ENCODE measurements at regions not wholly inside any gene's neighbourhood (a gene's known extent, or its start where the extent isn't known, plus 50 kb on each side); places are given as distances from the start of the nearest gene placed in this dataset.

DNA sequence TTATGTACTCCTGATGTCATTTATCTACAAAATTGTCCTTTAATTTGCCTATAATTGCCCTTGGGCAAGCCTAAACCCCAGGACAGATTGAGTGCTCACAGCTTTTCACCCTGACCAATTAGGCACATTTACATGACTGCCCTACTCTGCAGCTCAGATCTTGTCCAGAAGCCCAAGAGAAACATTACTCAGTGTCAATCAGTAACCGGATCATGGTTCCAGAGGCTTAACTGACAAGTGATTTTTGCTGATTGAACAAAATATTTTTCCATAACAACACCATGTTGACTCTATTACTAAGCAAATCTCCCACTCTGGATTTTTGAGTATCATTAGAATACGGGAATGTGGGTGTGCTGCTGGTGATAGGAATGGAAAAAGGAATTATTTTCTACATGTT, 465.4 kb upstream of the TNP1 start:
- Histone ChIP-seq H3K9ac (ENCODE audit: low read length) (no peak overlapping the region), H3K27me3 (ENCODE audit: insufficient read depth, low read length) (no peaks in the 10 kb centered on the region), H4K20me1 (ENCODE audit: insufficient read depth, low read length) (no peaks in the 10 kb centered on the region), H3K9me3 (ENCODE audit: insufficient read depth, low read depth, low read length) (no peaks in the 10 kb centered on the region), H3K4me3 (ENCODE audit: insufficient read depth, low read depth, low read length) (no peak overlapping the region), H3K4me2 (ENCODE audit: low read length) (no peak overlapping the region), H3K79me2 (ENCODE audit: insufficient read depth, low read length) (no peaks in the 10 kb centered on the region), H3K27ac (ENCODE audit: low read depth, low read length) (no peak overlapping the region), H3K4me1 (ENCODE audit: insufficient read depth, low read length) (peaks cover 5% of the 10 kb centered on the region), H3K36me3 (ENCODE audit: insufficient read depth, low read length) (no peaks in the 10 kb centered on the region), H2AFZ (ENCODE audit: low read depth, low read length) (no peak overlapping the region)
- FAIRE-seq (no peak), DNase-seq (ENCODE audit: low read depth) (no peak)
- no peak overlapping the region for H3K27ac Mint-ChIP-seq (ENCODE audit: unreplicated experiment)
- peaks cover 2% of the 10 kb centered on the region for H3K9me3 Mint-ChIP-seq (ENCODE audit: unreplicated experiment)
- H3K4me1 Mint-ChIP-seq (ENCODE audit: low read depth, unreplicated experiment) = peaks cover 3% of the 10 kb centered on the region
- H3K4me3 Mint-ChIP-seq (ENCODE audit: unreplicated experiment) = no peak overlapping the region
- TF ChIP-seq, protein P1, sequence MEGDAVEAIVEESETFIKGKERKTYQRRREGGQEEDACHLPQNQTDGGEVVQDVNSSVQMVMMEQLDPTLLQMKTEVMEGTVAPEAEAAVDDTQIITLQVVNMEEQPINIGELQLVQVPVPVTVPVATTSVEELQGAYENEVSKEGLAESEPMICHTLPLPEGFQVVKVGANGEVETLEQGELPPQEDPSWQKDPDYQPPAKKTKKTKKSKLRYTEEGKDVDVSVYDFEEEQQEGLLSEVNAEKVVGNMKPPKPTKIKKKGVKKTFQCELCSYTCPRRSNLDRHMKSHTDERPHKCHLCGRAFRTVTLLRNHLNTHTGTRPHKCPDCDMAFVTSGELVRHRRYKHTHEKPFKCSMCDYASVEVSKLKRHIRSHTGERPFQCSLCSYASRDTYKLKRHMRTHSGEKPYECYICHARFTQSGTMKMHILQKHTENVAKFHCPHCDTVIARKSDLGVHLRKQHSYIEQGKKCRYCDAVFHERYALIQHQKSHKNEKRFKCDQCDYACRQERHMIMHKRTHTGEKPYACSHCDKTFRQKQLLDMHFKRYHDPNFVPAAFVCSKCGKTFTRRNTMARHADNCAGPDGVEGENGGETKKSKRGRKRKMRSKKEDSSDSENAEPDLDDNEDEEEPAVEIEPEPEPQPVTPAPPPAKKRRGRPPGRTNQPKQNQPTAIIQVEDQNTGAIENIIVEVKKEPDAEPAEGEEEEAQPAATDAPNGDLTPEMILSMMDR (IDR thresholded peaks at IDR 0.05; ENCODE audit: insufficient read depth, low read depth, low read length) = no peak
- TF ChIP-seq EZH2 (IDR thresholded peaks at IDR 0.05; ENCODE audit: insufficient read depth, low read length) = no peak
- peaks cover 6% of the 10 kb centered on the region for H3K36me3 Mint-ChIP-seq (ENCODE audit: low read depth, unreplicated experiment)
- no peaks in the 10 kb centered on the region for H3K27me3 Mint-ChIP-seq (ENCODE audit: low read depth, unreplicated experiment)

DNA sequence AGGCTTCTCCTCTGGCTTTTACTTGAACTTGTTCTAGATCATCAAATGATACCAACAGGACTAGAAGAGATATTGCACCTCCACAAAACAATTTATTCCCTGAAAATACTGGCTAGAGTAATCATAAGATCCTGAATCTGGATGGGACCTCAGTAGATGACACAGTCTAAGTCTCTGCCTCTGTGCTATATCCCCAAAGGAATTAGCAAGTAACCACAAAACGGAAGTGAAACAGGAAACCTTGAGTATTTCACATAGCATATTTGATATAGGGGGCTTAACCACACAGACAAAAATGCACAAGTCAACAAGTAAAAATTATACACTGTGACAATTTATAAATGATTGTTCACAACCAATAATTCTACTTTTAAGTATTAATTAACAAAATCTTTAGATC, 456.9 kb upstream of the TNP1 start:
- Histone ChIP-seq H3K27ac (ENCODE audit: low read depth, low read length) (no peak overlapping the region), H3K27me3 (ENCODE audit: insufficient read depth, low read length) (no peaks in the 10 kb centered on the region), H3K9me3 (ENCODE audit: insufficient read depth, low read depth, low read length) (peaks cover 5% of the 10 kb centered on the region), H3K9ac (ENCODE audit: low read length) (no peak overlapping the region), H3K4me3 (ENCODE audit: insufficient read depth, low read depth, low read length) (no peak overlapping the region), H3K4me1 (ENCODE audit: insufficient read depth, low read length) (peaks cover 4% of the 10 kb centered on the region), H2AFZ (ENCODE audit: low read depth, low read length) (no peak overlapping the region), H3K4me2 (ENCODE audit: low read length) (peak overlapping the region; percentile 16), H3K36me3 (ENCODE audit: insufficient read depth, low read length) (no peaks in the 10 kb centered on the region), H3K79me2 (ENCODE audit: insufficient read depth, low read length) (no peaks in the 10 kb centered on the region), H4K20me1 (ENCODE audit: insufficient read depth, low read length) (no peaks in the 10 kb centered on the region)
- FAIRE-seq (peak; percentile 73), DNase-seq (ENCODE audit: low read depth) (peak; percentile 80)
- Mint-ChIP-seq H3K36me3 (ENCODE audit: low read depth, unreplicated experiment) (peaks cover 4% of the 10 kb centered on the region), H3K9me3 (ENCODE audit: unreplicated experiment) (peaks cover 8% of the 10 kb centered on the region), H3K4me3 (ENCODE audit: unreplicated experiment) (no peak overlapping the region), H3K27me3 (ENCODE audit: low read depth, unreplicated experiment) (no peaks in the 10 kb centered on the region), H3K4me1 (ENCODE audit: low read depth, unreplicated experiment) (peaks cover 7% of the 10 kb centered on the region), H3K27ac (ENCODE audit: unreplicated experiment) (no peak overlapping the region)
- no peak for TF ChIP-seq EZH2 (IDR thresholded peaks at IDR 0.05; ENCODE audit: insufficient read depth, low read length)
- TF ChIP-seq, protein P1 (IDR thresholded peaks at IDR 0.05; ENCODE audit: insufficient read depth, low read depth, low read length) = no peak

DNA sequence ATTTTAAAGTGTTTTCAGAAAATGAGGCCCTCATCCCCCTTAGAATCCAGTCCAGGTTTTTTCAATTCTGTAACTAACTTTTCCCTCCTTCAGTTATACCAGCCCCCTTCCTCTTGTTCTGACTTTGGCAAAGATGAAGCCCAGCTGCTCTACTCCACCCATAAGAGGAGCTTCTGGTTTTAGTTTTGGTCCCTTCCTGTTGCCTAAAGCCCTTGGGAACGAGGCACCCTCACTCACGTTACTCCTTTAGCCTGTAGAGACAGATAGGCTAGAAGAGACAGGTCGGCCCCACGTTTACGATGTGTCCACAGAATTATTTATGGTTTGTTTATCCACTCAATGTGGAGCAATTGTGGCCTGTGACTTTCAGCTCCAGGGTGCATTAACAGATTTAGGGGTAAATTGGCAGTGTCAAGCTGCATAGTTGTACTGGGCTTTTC, 454.2 kb upstream of the TNP1 start:
- H3K9me3 ChIP-seq (ENCODE audit: insufficient read depth, low read depth, low read length) = peaks cover 5% of the 10 kb centered on the region
- H3K27me3 ChIP-seq (ENCODE audit: insufficient read depth, low read length) = no peaks in the 10 kb centered on the region
- no peak overlapping the region for H3K4me2 ChIP-seq (ENCODE audit: low read length)
- no peak overlapping the region for H2AFZ ChIP-seq (ENCODE audit: low read depth, low read length)
- H3K79me2 ChIP-seq (ENCODE audit: insufficient read depth, low read length) = no peaks in the 10 kb centered on the region
- no peaks in the 10 kb centered on the region for H3K36me3 ChIP-seq (ENCODE audit: insufficient read depth, low read length)
- no peak for DNase-seq (ENCODE audit: low read depth)
- TF ChIP-seq EZH2 (IDR thresholded peaks at IDR 0.05; ENCODE audit: insufficient read depth, low read length) = no peak
- TF ChIP-seq, protein P1 (IDR thresholded peaks at IDR 0.05; ENCODE audit: insufficient read depth, low read depth, low read length) = no peak
- no peak for FAIRE-seq
- H3K4me3 ChIP-seq (ENCODE audit: insufficient read depth, low read depth, low read length) = no peak overlapping the region
- H3K9me3 Mint-ChIP-seq (ENCODE audit: unreplicated experiment) = peaks cover 14% of the 10 kb centered on the region
- no peak overlapping the region for H3K9ac ChIP-seq (ENCODE audit: low read length)
- no peak overlapping the region for H3K27ac Mint-ChIP-seq (ENCODE audit: unreplicated experiment)
- no peaks in the 10 kb centered on the region for H3K27me3 Mint-ChIP-seq (ENCODE audit: low read depth, unreplicated experiment)
- peaks cover 4% of the 10 kb centered on the region for H3K4me1 ChIP-seq (ENCODE audit: insufficient read depth, low read length)
- peaks cover 7% of the 10 kb centered on the region for H3K4me1 Mint-ChIP-seq (ENCODE audit: low read depth, unreplicated experiment)
- no peak overlapping the region for H3K4me3 Mint-ChIP-seq (ENCODE audit: unreplicated experiment)
- no peaks in the 10 kb centered on the region for H4K20me1 ChIP-seq (ENCODE audit: insufficient read depth, low read length)
- H3K36me3 Mint-ChIP-seq (ENCODE audit: low read depth, unreplicated experiment) = peaks cover 15% of the 10 kb centered on the region
- no peak overlapping the region for H3K27ac ChIP-seq (ENCODE audit: low read depth, low read length)
